GM10266 (cell line): ENCODE measurements at regions not wholly inside any gene's neighbourhood (a gene's known extent, or its start where the extent isn't known, plus 50 kb on each side); places are given as distances from the start of the nearest gene placed in this dataset.

ENCODE experiments used
- DNase-seq: peaks from one replicate; pipeline ENCODE4 v3.0.0; 2012; ENCODE audit errors: extremely low spot score
- CTCF ChIP-seq: IDR thresholded peaks from 2 replicates; pipeline ENCODE4 v1.5.1; 2012; ENCODE audit warnings: mild to moderate bottlenecking, low read depth; ENCODE audit not compliant: control insufficient read depth, insufficient read depth; ENCODE audit errors: missing control alignments

- TF ChIP-seq CTCF = peak; percentile 17
- DNase-seq = no peak
These were observed 321.8 kb upstream of the MME start for GRCh38 chr3:154758109-154758868.

GRCh38 chr3:154753101-154753500 lies 323.1 kb upstream of the GPR149 start:
- DNase-seq = no peak
- TF ChIP-seq CTCF = no peak

GRCh38 chr3:154749514-154749913 lies 319.5 kb upstream of the GPR149 start:
- no peak for TF ChIP-seq CTCF

GRCh38 chr3:154745929-154746328 lies 315.9 kb upstream of the GPR149 start:
- TF ChIP-seq CTCF = no peak
- DNase-seq = no peak

More at GRCh38 chr3:154749514-154749913, 319.5 kb upstream of the GPR149 start:
- no peak for DNase-seq

- no peak for TF ChIP-seq CTCF
- DNase-seq = no peak
These were observed 315.1 kb upstream of the GPR149 start for GRCh38 chr3:154745122-154745521.

- no peak for DNase-seq
- TF ChIP-seq CTCF = no peak
These were observed 313.4 kb upstream of the GPR149 start for GRCh38 chr3:154743418-154743817.

GRCh38 chr3:154734468-154734867 lies 304.5 kb upstream of the GPR149 start:
- no peak for TF ChIP-seq CTCF
- no peak for DNase-seq
